ENCODE measurements at regions not wholly inside any gene's neighbourhood (a gene's known extent, or its start where the extent isn't known, plus 50 kb on each side); places are given as distances from the start of the nearest gene placed in this dataset.

- ATAC-seq (no peak), DNase-seq (no peak)
- WGBS, 2 donors, result 43 to 51% methylated on average over 7 of the region's 7 CpGs
- Histone ChIP-seq H3K4me1 (no peaks in the 10 kb centered on the region), H3K36me3 (no peaks in the 10 kb centered on the region), H3K27me3 (peaks cover 0 to 63% (median 44%) of the 10 kb centered on the region in 7 donors), H3K27ac (no peak overlapping the region), H3K9me3 (peaks cover 0 to 19% (median 11%) of the 10 kb centered on the region in 11 donors), H3K4me3 (no peak overlapping the region)
- no peak for TF ChIP-seq CTCF (IDR thresholded peaks at IDR 0.05)
- intact Hi-C loops (cut with DNase I), result loop anchor here in 1 of 10 donors (10.0 kb wide), 1 partner anchor 55 kb away; no protein-coding TSS in a partner anchor
These were observed 50.9 kb upstream of the LEP start for GRCh38 chr7:128190051-128190647.

- Histone ChIP-seq H3K27me3 (peaks cover 0 to 59% (median 44%) of the 10 kb centered on the region in 7 donors), H3K36me3 (no peaks in the 10 kb centered on the region), H3K27ac (no peak overlapping the region), H3K4me3 (no peak overlapping the region), H3K4me1 (no peaks in the 10 kb centered on the region), H3K9me3 (peaks cover 0 to 29% (median 17%) of the 10 kb centered on the region in 11 donors)
- DNase-seq, result no peak
- 33 to 41% methylated on average over 7 of the region's 7 CpGs for WGBS, 2 donors
- no peak for ATAC-seq
- intact Hi-C loops (cut with DNase I), result loop anchor here in 1 of 10 donors (10.0 kb wide), 1 partner anchor 56 kb away; no protein-coding TSS in a partner anchor
- TF ChIP-seq CTCF (IDR thresholded peaks at IDR 0.05), result no peak
These were observed 49.8 kb upstream of the LEP start for GRCh38 chr7:128191136-128191844.

Data from heart right ventricle (tissue), 16 donors.